Parathyroid adenoma (tissue), 2 donors: ENCODE measurements at regions not wholly inside any gene's neighbourhood (a gene's known extent, or its start where the extent isn't known, plus 50 kb on each side); places are given as distances from the start of the nearest gene placed in this dataset.

ENCODE experiments used
- H2AFZ ChIP-seq: fragments of 300-600 bp; sonication (generic); one replicate; pipeline ENCODE4 v1.7.0; 2017; ENCODE audit warnings: antibody characterized with exemption, mild to moderate bottlenecking
- H3K27ac ChIP-seq: fragments of 300-600 bp; sonication (generic); one replicate; pipeline ENCODE4 v1.7.0; 2017
- H3K27me3 ChIP-seq: fragments of 300-600 bp; sonication (generic); one replicate; pipeline ENCODE4 v1.7.0; 2017; ENCODE audit warnings: low read length; ENCODE audit not compliant: control insufficient read depth, insufficient read depth
- H3K36me3 ChIP-seq: fragments of 300-600 bp; sonication (generic); one replicate; pipeline ENCODE4 v1.7.0; 2017; ENCODE audit warnings: low read length; ENCODE audit not compliant: control insufficient read depth, insufficient read depth
- H3K4me1 ChIP-seq: fragments of 300-600 bp; sonication (generic); one replicate; pipeline ENCODE4 v1.7.0; 2017; ENCODE audit warnings: control low read depth
- H3K4me2 ChIP-seq: fragments of 300-600 bp; sonication (generic); one replicate; pipeline ENCODE4 v1.7.0; 2017; ENCODE audit warnings: low read length
- H3K4me3 ChIP-seq: fragments of 300-600 bp; sonication (generic); one replicate; pipeline ENCODE4 v1.7.0; 2017; ENCODE audit warnings: low read depth, low read length
- H3K79me2 ChIP-seq: fragments of 300-600 bp; sonication (generic); one replicate; pipeline ENCODE4 v1.7.0; 2017; ENCODE audit warnings: control low read depth
- H3K9ac ChIP-seq: fragments of 300-600 bp; sonication (generic); one replicate; pipeline ENCODE4 v1.7.0; 2017; ENCODE audit warnings: mild to moderate bottlenecking
- H3K9me3 ChIP-seq: fragments of 300-600 bp; sonication (generic); one replicate; pipeline ENCODE4 v1.7.0; 2017; ENCODE audit warnings: low read length; ENCODE audit not compliant: control insufficient read depth
- TF ChIP-seq, protein P1 (sequence below): fragments of 300-600 bp; sonication (generic); IDR thresholded peaks from one replicate; pipeline ENCODE4 v1.7.0; 2017; ENCODE audit warnings: antibody characterized with exemption, mild to moderate bottlenecking
- donor health status: primary hyperparathyroidism.

- TF ChIP-seq, protein P1, sequence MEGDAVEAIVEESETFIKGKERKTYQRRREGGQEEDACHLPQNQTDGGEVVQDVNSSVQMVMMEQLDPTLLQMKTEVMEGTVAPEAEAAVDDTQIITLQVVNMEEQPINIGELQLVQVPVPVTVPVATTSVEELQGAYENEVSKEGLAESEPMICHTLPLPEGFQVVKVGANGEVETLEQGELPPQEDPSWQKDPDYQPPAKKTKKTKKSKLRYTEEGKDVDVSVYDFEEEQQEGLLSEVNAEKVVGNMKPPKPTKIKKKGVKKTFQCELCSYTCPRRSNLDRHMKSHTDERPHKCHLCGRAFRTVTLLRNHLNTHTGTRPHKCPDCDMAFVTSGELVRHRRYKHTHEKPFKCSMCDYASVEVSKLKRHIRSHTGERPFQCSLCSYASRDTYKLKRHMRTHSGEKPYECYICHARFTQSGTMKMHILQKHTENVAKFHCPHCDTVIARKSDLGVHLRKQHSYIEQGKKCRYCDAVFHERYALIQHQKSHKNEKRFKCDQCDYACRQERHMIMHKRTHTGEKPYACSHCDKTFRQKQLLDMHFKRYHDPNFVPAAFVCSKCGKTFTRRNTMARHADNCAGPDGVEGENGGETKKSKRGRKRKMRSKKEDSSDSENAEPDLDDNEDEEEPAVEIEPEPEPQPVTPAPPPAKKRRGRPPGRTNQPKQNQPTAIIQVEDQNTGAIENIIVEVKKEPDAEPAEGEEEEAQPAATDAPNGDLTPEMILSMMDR: no peak
These were observed 826.0 kb downstream of the SORCS1 start for GRCh38 chr10:106338486-106338885.

GRCh38 chr10:106336874-106337273, 827.6 kb downstream of the SORCS1 start:
- H3K4me1 ChIP-seq: no peaks in the 10 kb centered on the region
- no peak overlapping the region for H3K4me3 ChIP-seq
- H3K36me3 ChIP-seq: no peaks in the 10 kb centered on the region
- no peaks in the 10 kb centered on the region for H3K79me2 ChIP-seq
- H3K9ac ChIP-seq: no peak overlapping the region
- no peaks in the 10 kb centered on the region for H3K9me3 ChIP-seq
- H3K4me2 ChIP-seq: no peak overlapping the region
- no peaks in the 10 kb centered on the region for H3K27me3 ChIP-seq
- H2AFZ ChIP-seq: no peak overlapping the region
- no peak overlapping the region for H3K27ac ChIP-seq
- TF ChIP-seq, protein P1: no peak

More at GRCh38 chr10:106338486-106338885, 826.0 kb downstream of the SORCS1 start:
- Histone ChIP-seq H3K79me2 (no peaks in the 10 kb centered on the region), H3K27me3 (no peaks in the 10 kb centered on the region), H3K27ac (no peak overlapping the region), H3K4me1 (no peaks in the 10 kb centered on the region), H3K36me3 (no peaks in the 10 kb centered on the region), H3K4me2 (no peak overlapping the region), H3K9me3 (no peaks in the 10 kb centered on the region), H2AFZ (no peak overlapping the region), H3K9ac (no peak overlapping the region), H3K4me3 (no peak overlapping the region)

- TF ChIP-seq, protein P1: no peak
- H3K4me1 ChIP-seq: no peaks in the 10 kb centered on the region
- H3K4me3 ChIP-seq: no peak overlapping the region
- no peaks in the 10 kb centered on the region for H3K9me3 ChIP-seq
- H3K79me2 ChIP-seq: no peaks in the 10 kb centered on the region
- no peak overlapping the region for H3K27ac ChIP-seq
- no peaks in the 10 kb centered on the region for H3K36me3 ChIP-seq
- H3K9ac ChIP-seq: no peak overlapping the region
- no peak overlapping the region for H2AFZ ChIP-seq
- H3K27me3 ChIP-seq: no peaks in the 10 kb centered on the region
- H3K4me2 ChIP-seq: no peak overlapping the region
These were observed 836.8 kb downstream of the SORCS1 start for GRCh38 chr10:106327747-106328146.

DNA sequence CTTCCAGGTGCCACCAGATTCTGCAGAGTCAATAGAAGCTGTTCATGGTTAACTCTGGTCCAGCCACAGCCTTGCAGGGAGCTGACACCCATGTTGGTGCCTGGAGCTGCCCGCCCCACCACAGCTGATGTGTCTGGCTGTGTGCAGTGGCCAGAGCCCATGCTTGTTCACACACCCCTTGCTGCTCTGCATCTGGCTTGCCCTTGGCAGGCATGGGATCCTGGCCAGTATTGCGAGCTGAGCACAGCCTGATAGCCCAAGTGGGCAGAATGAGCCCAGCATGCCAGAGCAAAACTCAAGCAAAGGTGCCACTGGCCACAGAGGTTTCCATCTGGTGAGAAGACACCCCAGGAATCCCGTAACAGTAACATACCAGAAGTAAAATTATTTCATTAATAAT, 843.6 kb downstream of the SORCS1 start:
- Histone ChIP-seq H3K4me2 (no peak overlapping the region), H3K9me3 (no peaks in the 10 kb centered on the region), H3K4me3 (no peak overlapping the region), H3K4me1 (no peaks in the 10 kb centered on the region), H2AFZ (no peak overlapping the region), H3K27ac (no peak overlapping the region), H3K79me2 (no peaks in the 10 kb centered on the region), H3K27me3 (no peaks in the 10 kb centered on the region), H3K36me3 (no peaks in the 10 kb centered on the region), H3K9ac (no peak overlapping the region)
- TF ChIP-seq, protein P1: no peak

DNA sequence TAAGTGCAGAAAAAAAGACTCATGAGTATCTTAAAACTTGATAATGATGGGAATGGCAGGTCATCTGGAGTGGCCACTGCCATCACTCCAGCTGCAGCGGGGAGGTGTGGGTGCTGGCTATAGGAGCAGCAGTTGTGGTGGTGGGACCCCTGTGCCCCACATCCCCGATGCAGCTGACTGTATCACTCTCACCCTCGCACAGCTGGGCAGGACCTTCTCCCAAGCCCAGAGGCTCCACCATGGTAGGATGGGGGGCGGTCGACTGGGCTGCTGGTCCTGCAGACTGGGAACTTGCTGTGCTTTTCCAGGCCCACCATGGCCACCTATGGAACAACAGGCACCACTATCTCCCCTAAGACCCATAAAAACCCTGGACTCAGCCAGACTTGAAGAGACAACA, 844.4 kb downstream of the SORCS1 start:
- no peaks in the 10 kb centered on the region for H3K9me3 ChIP-seq
- no peaks in the 10 kb centered on the region for H3K79me2 ChIP-seq
- no peaks in the 10 kb centered on the region for H3K4me1 ChIP-seq
- H3K27ac ChIP-seq: no peak overlapping the region
- H3K36me3 ChIP-seq: no peaks in the 10 kb centered on the region
- H3K27me3 ChIP-seq: no peaks in the 10 kb centered on the region
- H3K4me2 ChIP-seq: no peak overlapping the region
- H2AFZ ChIP-seq: no peak overlapping the region
- TF ChIP-seq, protein P1: no peak
- no peak overlapping the region for H3K4me3 ChIP-seq
- H3K9ac ChIP-seq: no peak overlapping the region
